WTC11 (cell line): ENCODE measurements at regions not wholly inside any gene's neighbourhood (a gene's known extent, or its start where the extent isn't known, plus 50 kb on each side); places are given as distances from the start of the nearest gene placed in this dataset.

Experiments
- ESRRA ChIP-seq: sonication (generic); formaldehyde crosslinking; IDR thresholded peaks from 2 replicates; pipeline ENCODE4 v1.8.1; 2022; ENCODE audit warnings: mild to moderate bottlenecking, missing genetic modification reagents, borderline replicate concordance
- TF ChIP-seq, protein P1 (sequence below): fragments of 250-450 bp; sonication (Bioruptor Pico); IDR thresholded peaks from 2 replicates; pipeline ENCODE4 v1.8.0; 2021; ENCODE audit warnings: mild to moderate bottlenecking

DNA sequence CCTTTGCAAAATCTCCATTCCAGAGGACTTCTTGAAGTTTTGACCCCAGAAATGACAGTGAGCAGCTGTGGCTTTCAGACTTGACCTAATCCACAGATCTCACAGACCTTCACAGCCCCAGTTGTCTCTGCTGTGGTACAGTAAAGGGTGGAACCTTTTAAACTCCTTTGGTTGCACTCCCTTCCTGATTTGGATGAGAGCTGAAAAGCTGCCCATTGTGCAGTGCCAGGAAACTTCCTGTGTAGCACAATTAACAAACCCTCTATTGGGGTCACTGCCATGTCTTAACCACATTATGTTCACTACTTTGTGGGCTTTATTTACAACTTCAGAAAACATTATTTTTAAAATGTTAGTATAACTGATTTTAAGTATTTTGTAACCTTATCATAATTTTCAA, 56.7 kb upstream of the PCSK5 start:
- TF ChIP-seq, protein P1, sequence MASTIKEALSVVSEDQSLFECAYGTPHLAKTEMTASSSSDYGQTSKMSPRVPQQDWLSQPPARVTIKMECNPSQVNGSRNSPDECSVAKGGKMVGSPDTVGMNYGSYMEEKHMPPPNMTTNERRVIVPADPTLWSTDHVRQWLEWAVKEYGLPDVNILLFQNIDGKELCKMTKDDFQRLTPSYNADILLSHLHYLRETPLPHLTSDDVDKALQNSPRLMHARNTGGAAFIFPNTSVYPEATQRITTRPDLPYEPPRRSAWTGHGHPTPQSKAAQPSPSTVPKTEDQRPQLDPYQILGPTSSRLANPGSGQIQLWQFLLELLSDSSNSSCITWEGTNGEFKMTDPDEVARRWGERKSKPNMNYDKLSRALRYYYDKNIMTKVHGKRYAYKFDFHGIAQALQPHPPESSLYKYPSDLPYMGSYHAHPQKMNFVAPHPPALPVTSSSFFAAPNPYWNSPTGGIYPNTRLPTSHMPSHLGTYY (CRISPR knock-in tag) = no peak
- no peak for TF ChIP-seq ESRRA (CRISPR knock-in tag)
